Ovary (tissue), 3 donors: ENCODE measurements at regions not wholly inside any gene's neighbourhood (a gene's known extent, or its start where the extent isn't known, plus 50 kb on each side); places are given as distances from the start of the nearest gene placed in this dataset.
"Not testable (repeated sequence)": the region's sequence is repeated elsewhere in the genome, so short reads cannot be mapped to it uniquely, and the experiment has no call there.

ENCODE experiments used
- POLR2A ChIP-seq: fragments of 450-650 bp; IDR thresholded peaks from one replicate; pipeline ENCODE4 v1.6.1; 2017; ENCODE audit warnings: antibody characterized with exemption, mild to moderate bottlenecking, moderate library complexity
- TF ChIP-seq, protein P1 (sequence below), 3 donors: fragments of 450-650 bp in 2 of 3; fragments of 200-600 bp in 1 of 3; IDR thresholded peaks; one replicate each; pipeline versions ENCODE4 v1.5.1 to v1.8.0; 2016 to 2022; ENCODE audit warnings: antibody characterized with exemption in 3 of 3, mild to moderate bottlenecking in 1 of 3
- donor health status: DM: no; HTN: no; CAD: no.

DNA sequence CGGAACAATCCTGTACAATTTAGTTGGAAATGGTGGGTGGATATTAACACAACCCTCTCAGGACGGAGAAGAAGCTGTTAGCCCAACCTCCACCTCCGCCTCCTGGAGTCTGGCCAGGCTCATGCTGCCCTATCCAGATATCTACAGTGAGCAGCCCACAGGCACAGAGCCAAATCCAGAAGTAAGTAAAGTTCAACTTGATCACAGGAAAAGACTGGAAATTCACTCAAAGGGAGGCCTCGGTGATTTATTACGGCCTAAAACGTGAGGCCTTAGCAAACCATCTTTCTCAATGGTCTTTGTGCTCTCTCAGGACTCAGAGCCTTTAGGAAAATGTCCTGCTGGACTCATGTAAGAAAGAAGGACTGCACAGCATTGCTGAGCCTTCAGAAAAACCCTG is 330.4 kb downstream of the CEP170 start:
- TF ChIP-seq, protein P1, sequence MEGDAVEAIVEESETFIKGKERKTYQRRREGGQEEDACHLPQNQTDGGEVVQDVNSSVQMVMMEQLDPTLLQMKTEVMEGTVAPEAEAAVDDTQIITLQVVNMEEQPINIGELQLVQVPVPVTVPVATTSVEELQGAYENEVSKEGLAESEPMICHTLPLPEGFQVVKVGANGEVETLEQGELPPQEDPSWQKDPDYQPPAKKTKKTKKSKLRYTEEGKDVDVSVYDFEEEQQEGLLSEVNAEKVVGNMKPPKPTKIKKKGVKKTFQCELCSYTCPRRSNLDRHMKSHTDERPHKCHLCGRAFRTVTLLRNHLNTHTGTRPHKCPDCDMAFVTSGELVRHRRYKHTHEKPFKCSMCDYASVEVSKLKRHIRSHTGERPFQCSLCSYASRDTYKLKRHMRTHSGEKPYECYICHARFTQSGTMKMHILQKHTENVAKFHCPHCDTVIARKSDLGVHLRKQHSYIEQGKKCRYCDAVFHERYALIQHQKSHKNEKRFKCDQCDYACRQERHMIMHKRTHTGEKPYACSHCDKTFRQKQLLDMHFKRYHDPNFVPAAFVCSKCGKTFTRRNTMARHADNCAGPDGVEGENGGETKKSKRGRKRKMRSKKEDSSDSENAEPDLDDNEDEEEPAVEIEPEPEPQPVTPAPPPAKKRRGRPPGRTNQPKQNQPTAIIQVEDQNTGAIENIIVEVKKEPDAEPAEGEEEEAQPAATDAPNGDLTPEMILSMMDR (IDR thresholded peaks at IDR 0.05): not testable (repeated sequence)
- TF ChIP-seq POLR2A: not testable (repeated sequence)
